HFFc6 (cell line): ENCODE measurements at regions not wholly inside any gene's neighbourhood (a gene's known extent, or its start where the extent isn't known, plus 50 kb on each side); places are given as distances from the start of the nearest gene placed in this dataset.

ENCODE experiments used
- DNase-seq: peaks from one replicate; pipeline ENCODE4 v3.0.0-alpha.2; 2018
- H3K27ac Mint-ChIP-seq: 2 replicates; pipeline ENCODE4 v1.8.0; 2020; ENCODE audit warnings: mild to moderate bottlenecking, mixed read lengths
- H3K27me3 Mint-ChIP-seq: 2 replicates; pipeline ENCODE4 v1.8.0; 2021; ENCODE audit warnings: mild to moderate bottlenecking, moderate library complexity, mixed read lengths; ENCODE audit not compliant: insufficient read depth
- H3K36me3 Mint-ChIP-seq: 2 replicates; pipeline ENCODE4 v1.8.0; 2021; ENCODE audit warnings: low read depth, mixed read lengths
- H3K4me1 Mint-ChIP-seq: 2 replicates; pipeline ENCODE4 v1.8.0; 2020; ENCODE audit warnings: low read depth, mixed read lengths
- H3K4me3 Mint-ChIP-seq: 2 replicates; pipeline ENCODE4 v1.8.0; 2020; ENCODE audit warnings: mild to moderate bottlenecking, moderate library complexity, mixed read lengths
- H3K9me3 Mint-ChIP-seq: 2 replicates; pipeline ENCODE4 v1.8.0; 2020; ENCODE audit warnings: mild to moderate bottlenecking, mixed read lengths
- TF ChIP-seq, protein P1 (sequence below): fragments of 200-600 bp; sonication (generic); IDR thresholded peaks from 2 replicates; pipeline ENCODE4 v1.5.0; 2021; ENCODE audit warnings: antibody characterized with exemption, mild to moderate bottlenecking

DNA sequence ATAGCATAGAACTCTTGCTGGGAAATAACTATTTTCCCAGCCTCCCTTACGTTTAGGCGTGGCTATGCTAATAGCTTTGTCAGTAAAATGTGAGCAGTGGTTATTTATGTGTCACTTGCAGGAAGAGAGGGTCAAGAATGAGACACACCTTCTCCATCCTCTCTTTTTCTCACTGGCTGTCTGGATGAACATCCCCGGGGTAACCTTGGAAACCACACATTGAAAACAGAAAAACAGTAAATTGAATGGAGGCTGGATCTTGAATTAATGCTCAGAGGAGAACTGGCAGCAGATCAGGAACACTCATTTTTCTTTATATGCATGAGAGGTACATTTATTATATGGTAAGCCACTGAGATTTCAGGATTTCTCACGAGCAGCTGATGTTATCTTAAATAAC lies 127.6 kb downstream of the DNAJB9 start:
- TF ChIP-seq, protein P1, sequence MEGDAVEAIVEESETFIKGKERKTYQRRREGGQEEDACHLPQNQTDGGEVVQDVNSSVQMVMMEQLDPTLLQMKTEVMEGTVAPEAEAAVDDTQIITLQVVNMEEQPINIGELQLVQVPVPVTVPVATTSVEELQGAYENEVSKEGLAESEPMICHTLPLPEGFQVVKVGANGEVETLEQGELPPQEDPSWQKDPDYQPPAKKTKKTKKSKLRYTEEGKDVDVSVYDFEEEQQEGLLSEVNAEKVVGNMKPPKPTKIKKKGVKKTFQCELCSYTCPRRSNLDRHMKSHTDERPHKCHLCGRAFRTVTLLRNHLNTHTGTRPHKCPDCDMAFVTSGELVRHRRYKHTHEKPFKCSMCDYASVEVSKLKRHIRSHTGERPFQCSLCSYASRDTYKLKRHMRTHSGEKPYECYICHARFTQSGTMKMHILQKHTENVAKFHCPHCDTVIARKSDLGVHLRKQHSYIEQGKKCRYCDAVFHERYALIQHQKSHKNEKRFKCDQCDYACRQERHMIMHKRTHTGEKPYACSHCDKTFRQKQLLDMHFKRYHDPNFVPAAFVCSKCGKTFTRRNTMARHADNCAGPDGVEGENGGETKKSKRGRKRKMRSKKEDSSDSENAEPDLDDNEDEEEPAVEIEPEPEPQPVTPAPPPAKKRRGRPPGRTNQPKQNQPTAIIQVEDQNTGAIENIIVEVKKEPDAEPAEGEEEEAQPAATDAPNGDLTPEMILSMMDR: no peak
- H3K4me3 Mint-ChIP-seq: no peak overlapping the region
- no peaks in the 10 kb centered on the region for H3K36me3 Mint-ChIP-seq
- H3K27me3 Mint-ChIP-seq: peaks cover 1% of the 10 kb centered on the region; the same call in 1 of the 2 replicates
- H3K27ac Mint-ChIP-seq: no peak overlapping the region
- no peaks in the 10 kb centered on the region for H3K4me1 Mint-ChIP-seq
- DNase-seq: no peak
- peaks cover 17% of the 10 kb centered on the region for H3K9me3 Mint-ChIP-seq

DNA sequence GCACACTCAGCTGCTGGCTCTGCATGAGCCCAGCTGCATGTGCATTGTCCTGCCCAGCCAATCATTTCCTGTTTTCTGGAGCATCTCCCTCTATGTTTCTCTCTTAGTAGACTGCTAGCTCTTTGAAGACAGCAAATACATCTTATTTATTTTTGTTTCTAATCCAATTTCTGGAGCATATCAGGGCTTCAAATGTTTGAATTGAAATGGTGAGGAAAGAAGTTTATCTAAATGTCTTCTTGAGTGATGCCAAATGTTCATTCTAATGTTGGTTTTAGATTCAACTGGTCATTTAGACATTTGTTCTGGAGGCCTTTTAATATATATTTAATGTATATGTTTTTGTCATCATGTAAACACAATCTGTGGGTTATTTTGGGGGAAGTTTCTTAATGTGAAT lies 141.9 kb downstream of the DNAJB9 start:
- peaks cover 8% of the 10 kb centered on the region for H3K4me1 Mint-ChIP-seq
- no peak overlapping the region for H3K4me3 Mint-ChIP-seq
- TF ChIP-seq, protein P1: no peak
- H3K27me3 Mint-ChIP-seq: no peaks in the 10 kb centered on the region; the same call in 1 of the 2 replicates
- H3K9me3 Mint-ChIP-seq: peaks cover 15% of the 10 kb centered on the region
- no peak overlapping the region for H3K27ac Mint-ChIP-seq
- DNase-seq: no peak
- H3K36me3 Mint-ChIP-seq: no peaks in the 10 kb centered on the region

DNA sequence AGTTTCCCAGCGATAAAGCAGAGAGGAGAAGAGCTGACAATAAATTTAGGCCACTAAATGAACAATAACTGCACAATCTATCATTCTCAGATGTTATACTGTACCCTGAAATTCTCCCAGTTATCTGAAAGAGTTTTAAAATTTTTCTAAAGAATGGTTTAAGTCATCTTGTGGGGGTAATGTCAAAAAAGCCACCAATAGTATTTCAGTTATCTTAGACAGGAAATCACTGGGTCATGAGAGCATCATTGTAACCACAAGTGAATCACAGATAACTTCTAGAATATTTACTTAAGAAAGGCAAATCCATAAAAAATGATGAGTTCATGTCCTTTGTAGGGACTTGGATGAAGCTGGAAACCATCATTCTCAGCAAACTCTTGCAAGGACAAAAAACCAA lies 147.1 kb downstream of the DNAJB9 start:
- TF ChIP-seq, protein P1: no peak
- Mint-ChIP-seq H3K27me3 (no peaks in the 10 kb centered on the region; the same call in 1 of the 2 replicates), H3K9me3 (peaks cover 27% of the 10 kb centered on the region), H3K4me1 (peaks cover 12% of the 10 kb centered on the region), H3K27ac (no peak overlapping the region), H3K4me3 (no peak overlapping the region), H3K36me3 (no peaks in the 10 kb centered on the region)
- DNase-seq: no peak

DNA sequence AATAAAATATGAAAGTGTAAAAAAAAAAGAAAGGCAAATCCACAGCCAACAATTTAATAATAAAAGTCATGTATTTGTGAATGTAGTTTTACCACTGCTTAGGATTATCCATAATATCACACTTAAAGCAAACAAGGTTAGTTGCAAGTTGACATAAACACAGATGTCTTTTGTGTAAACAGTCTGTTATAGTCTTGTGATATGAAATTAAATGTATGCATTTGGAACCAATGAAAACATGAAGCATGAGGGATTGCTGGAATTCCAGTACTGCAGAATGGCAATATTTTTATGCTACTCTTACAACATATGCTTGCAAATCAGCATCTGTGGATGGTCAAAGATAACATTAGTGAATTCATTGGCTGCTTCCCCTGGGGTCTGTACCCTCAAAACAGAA lies 148.1 kb downstream of the DNAJB9 start:
- DNase-seq: no peak
- no peak overlapping the region for H3K27ac Mint-ChIP-seq
- no peaks in the 10 kb centered on the region for H3K36me3 Mint-ChIP-seq
- H3K4me3 Mint-ChIP-seq: no peak overlapping the region
- no peaks in the 10 kb centered on the region; the same call in 1 of the 2 replicates for H3K27me3 Mint-ChIP-seq
- peaks cover 12% of the 10 kb centered on the region for H3K4me1 Mint-ChIP-seq
- TF ChIP-seq, protein P1: no peak
- H3K9me3 Mint-ChIP-seq: peaks cover 33% of the 10 kb centered on the region

DNA sequence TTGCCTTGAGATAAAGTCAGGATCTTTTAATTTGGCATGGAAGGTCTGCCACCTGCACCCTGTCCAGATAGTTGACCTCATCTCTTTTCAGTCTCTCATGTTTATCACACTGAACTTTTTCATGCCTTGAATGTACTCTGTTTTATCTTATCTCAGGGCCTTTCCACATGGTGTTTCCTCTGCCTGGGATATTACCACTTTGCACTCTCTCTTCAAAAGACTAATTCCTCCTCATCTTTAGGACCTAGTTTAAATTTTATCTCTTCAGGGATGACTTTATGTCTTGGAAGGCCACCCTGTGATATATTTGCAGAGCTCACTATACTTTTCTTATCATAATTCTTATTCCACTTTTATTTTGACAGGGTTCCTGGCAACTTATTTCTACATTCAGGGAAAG lies 150.0 kb downstream of the DNAJB9 start:
- Mint-ChIP-seq H3K4me3 (no peak overlapping the region), H3K27me3 (no peaks in the 10 kb centered on the region; the same call in 1 of the 2 replicates), H3K36me3 (no peaks in the 10 kb centered on the region), H3K4me1 (peaks cover 12% of the 10 kb centered on the region), H3K27ac (no peak overlapping the region), H3K9me3 (peaks cover 27% of the 10 kb centered on the region)
- TF ChIP-seq, protein P1: no peak
- DNase-seq: no peak

DNA sequence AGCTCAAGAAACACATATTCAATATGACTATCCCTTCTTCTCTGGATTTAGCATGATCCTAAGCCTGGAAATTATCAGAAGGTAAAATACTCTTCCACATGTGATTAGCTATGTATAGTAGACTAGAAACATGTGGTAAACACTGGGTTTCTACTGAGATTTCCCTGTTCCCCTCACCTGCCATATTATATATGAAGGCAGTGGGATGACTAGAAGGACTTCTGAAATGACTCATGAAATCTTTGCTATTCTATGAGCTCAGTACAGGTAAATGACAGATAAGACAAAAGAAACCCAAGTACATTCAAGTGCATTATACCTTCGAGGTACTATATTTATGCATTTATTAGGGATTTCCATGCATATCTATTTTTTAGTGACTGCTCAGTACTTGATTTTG lies 152.9 kb downstream of the DNAJB9 start:
- TF ChIP-seq, protein P1: no peak
- H3K27ac Mint-ChIP-seq: no peak overlapping the region
- H3K27me3 Mint-ChIP-seq: no peaks in the 10 kb centered on the region
- no peaks in the 10 kb centered on the region for H3K36me3 Mint-ChIP-seq
- H3K9me3 Mint-ChIP-seq: peaks cover 32% of the 10 kb centered on the region
- no peak overlapping the region for H3K4me3 Mint-ChIP-seq
- no peaks in the 10 kb centered on the region for H3K4me1 Mint-ChIP-seq
- no peak for DNase-seq
